ENCODE measurements at regions not wholly inside any gene's neighbourhood (a gene's known extent, or its start where the extent isn't known, plus 50 kb on each side); places are given as distances from the start of the nearest gene placed in this dataset.

DNA sequence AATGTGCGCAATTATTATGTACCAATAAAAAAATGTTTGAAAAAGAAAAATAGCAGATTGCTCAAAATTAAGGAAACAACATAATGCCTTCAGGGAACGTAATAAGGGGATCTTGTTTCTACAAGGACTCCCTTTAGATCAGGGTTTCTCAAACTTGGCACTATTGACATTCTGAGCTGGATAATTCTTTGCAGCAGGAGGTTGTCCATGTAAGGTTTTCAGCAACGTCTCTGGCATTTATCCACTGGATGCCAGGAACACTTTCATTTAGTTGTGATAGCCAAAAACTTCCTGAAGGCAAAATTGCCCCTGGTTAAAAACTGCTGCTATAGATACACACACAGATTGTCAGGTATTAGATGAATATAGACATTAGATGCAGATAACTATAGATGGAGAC lies 666.7 kb upstream of the ADAMTS5 start:
- H3K4me3 Mint-ChIP-seq (ENCODE audit: unreplicated experiment): no peak overlapping the region
- H3K9me3 Mint-ChIP-seq (ENCODE audit: unreplicated experiment): no peaks in the 10 kb centered on the region
- no peak for DNase-seq
- no peaks in the 10 kb centered on the region for H3K4me1 Mint-ChIP-seq (ENCODE audit: low read depth, unreplicated experiment)
- H3K27ac Mint-ChIP-seq (ENCODE audit: unreplicated experiment): no peak overlapping the region
- no peaks in the 10 kb centered on the region for H3K27me3 Mint-ChIP-seq (ENCODE audit: unreplicated experiment)
- TF ChIP-seq CTCF (IDR thresholded peaks at IDR 0.05; ENCODE audit: partially characterized antibody, unreplicated experiment): no peak
- H3K36me3 Mint-ChIP-seq (ENCODE audit: unreplicated experiment): no peaks in the 10 kb centered on the region

- no peaks in the 10 kb centered on the region for H3K4me1 Mint-ChIP-seq (ENCODE audit: low read depth, unreplicated experiment)
- no peaks in the 10 kb centered on the region for H3K27me3 Mint-ChIP-seq (ENCODE audit: unreplicated experiment)
- DNase-seq: no peak
- H3K9me3 Mint-ChIP-seq (ENCODE audit: unreplicated experiment): no peaks in the 10 kb centered on the region
- no peaks in the 10 kb centered on the region for H3K36me3 Mint-ChIP-seq (ENCODE audit: unreplicated experiment)
- no peak overlapping the region for H3K27ac Mint-ChIP-seq (ENCODE audit: unreplicated experiment)
- TF ChIP-seq CTCF (IDR thresholded peaks at IDR 0.05; ENCODE audit: partially characterized antibody, unreplicated experiment): no peak
- no peak overlapping the region for H3K4me3 Mint-ChIP-seq (ENCODE audit: unreplicated experiment)
Observed at GRCh38 chr21:27631471-27631870, 664.6 kb upstream of the ADAMTS5 start.

GRCh38 chr21:27622631-27623030 lies 655.7 kb upstream of the ADAMTS5 start:
- no peak for DNase-seq
- H3K27me3 Mint-ChIP-seq (ENCODE audit: unreplicated experiment): no peaks in the 10 kb centered on the region
- H3K27ac Mint-ChIP-seq (ENCODE audit: unreplicated experiment): no peak overlapping the region
- H3K9me3 Mint-ChIP-seq (ENCODE audit: unreplicated experiment): peaks cover 4% of the 10 kb centered on the region
- H3K4me3 Mint-ChIP-seq (ENCODE audit: unreplicated experiment): no peak overlapping the region
- no peaks in the 10 kb centered on the region for H3K36me3 Mint-ChIP-seq (ENCODE audit: unreplicated experiment)
- H3K4me1 Mint-ChIP-seq (ENCODE audit: low read depth, unreplicated experiment): no peaks in the 10 kb centered on the region
- no peak for TF ChIP-seq CTCF (IDR thresholded peaks at IDR 0.05; ENCODE audit: partially characterized antibody, unreplicated experiment)

DNA sequence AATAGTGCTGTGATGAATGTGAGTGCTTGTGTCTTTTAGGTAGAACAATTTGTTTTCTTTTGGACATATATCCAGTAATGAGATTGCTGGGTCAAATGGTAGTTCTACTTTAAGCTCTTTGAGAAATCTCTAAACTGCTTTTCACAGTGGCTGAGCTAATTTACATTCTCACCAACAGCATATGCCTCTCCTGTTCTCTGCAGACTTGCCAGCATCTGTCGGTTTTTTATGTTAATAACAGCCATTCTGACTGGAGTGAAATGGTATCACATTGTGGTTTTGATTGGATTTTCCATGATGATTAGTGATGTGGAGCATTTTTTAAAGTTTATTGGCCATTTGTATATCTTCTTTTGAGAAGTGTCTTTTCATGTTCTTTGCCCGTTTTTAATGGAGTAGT lies 647.3 kb upstream of the ADAMTS5 start:
- H3K4me3 Mint-ChIP-seq (ENCODE audit: unreplicated experiment): peak overlapping the region; percentile 42
- H3K9me3 Mint-ChIP-seq (ENCODE audit: unreplicated experiment): peaks cover 7% of the 10 kb centered on the region
- peak overlapping the region; percentile 75 for H3K27ac Mint-ChIP-seq (ENCODE audit: unreplicated experiment)
- no peak for DNase-seq
- H3K27me3 Mint-ChIP-seq (ENCODE audit: unreplicated experiment): peaks cover 2% of the 10 kb centered on the region
- no peak for TF ChIP-seq CTCF (IDR thresholded peaks at IDR 0.05; ENCODE audit: partially characterized antibody, unreplicated experiment)
- peaks cover 9% of the 10 kb centered on the region for H3K4me1 Mint-ChIP-seq (ENCODE audit: low read depth, unreplicated experiment)
- peaks cover 5% of the 10 kb centered on the region for H3K36me3 Mint-ChIP-seq (ENCODE audit: unreplicated experiment)

DNA sequence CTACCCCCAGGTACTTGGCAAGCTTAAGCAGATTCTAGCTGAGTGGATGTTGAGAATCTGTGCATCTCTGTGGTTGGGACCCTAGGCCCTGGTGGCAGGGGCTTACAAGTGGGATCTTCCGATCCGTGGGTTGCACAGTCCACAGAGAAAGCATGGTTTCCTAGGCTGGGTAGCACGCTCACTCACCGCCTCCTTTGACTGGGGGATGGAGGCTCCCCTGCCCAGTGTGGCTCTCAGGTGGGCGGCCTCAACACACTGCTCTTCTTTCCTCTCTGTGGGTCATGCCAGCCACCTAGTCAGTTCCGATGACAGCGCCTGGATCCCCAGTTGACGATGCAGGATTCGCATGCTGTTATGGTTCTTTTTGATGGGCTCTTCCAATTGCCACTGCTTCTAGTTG lies 639.5 kb upstream of the ADAMTS5 start:
- H3K27me3 Mint-ChIP-seq (ENCODE audit: unreplicated experiment): peaks cover 3% of the 10 kb centered on the region
- peaks cover 5% of the 10 kb centered on the region for H3K36me3 Mint-ChIP-seq (ENCODE audit: unreplicated experiment)
- DNase-seq: no peak
- no peak overlapping the region for H3K27ac Mint-ChIP-seq (ENCODE audit: unreplicated experiment)
- H3K4me1 Mint-ChIP-seq (ENCODE audit: low read depth, unreplicated experiment): peaks cover 4% of the 10 kb centered on the region
- H3K4me3 Mint-ChIP-seq (ENCODE audit: unreplicated experiment): no peak overlapping the region
- peaks cover 2% of the 10 kb centered on the region for H3K9me3 Mint-ChIP-seq (ENCODE audit: unreplicated experiment)
- no peak for TF ChIP-seq CTCF (IDR thresholded peaks at IDR 0.05; ENCODE audit: partially characterized antibody, unreplicated experiment)
